LNCaP clone FGC (cell line): ENCODE measurements at regions not wholly inside any gene's neighbourhood (a gene's known extent, or its start where the extent isn't known, plus 50 kb on each side); places are given as distances from the start of the nearest gene placed in this dataset.

Experiments used
- DNase-seq: peaks from one replicate; pipeline ENCODE4 v3.0.0-alpha.2; 2011; ENCODE audit warnings: low read depth
- H3K4me3 ChIP-seq: 2 replicates; pipeline ENCODE4 v1.5.1; 2011; ENCODE audit warnings: mild to moderate bottlenecking, low read depth, low read length, control low read depth
- TF ChIP-seq, protein P1 (sequence below): IDR thresholded peaks from 2 replicates; pipeline ENCODE4 v1.5.1; 2012; ENCODE audit warnings: mild to moderate bottlenecking; ENCODE audit not compliant: control insufficient read depth, insufficient read depth; ENCODE audit errors: extremely low read depth

DNA sequence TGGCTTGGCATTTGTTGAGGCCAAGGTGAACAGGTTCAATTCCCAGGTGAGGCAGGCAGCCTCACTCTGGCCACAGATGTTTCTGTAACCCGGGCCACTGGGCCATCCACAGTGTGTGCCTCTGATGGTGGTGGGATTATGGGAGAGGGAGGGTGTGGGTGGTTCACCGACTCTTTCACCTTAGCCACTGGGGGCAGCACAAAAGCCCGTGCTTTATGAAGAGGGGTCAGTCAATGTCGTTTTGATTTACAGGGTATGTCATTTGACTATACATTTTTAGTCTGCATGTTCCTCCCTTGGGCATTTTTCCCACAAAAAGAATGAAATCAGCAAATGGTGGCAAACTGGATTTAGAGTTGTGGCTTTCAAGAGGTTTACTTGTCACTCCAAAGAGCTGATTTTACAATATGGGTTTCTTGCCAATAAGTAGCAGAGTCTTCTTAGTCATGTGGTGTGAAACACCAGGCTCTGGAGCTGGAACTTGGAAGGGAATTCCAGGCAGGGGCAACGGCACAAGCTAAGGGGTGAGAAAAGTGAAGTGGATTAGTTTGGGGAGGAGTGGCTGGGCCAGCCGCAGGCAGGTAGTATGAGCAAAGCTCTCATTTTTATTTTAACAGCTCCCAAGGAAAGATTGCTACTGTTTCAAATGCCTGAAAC is 217.8 kb upstream of the ZBED5 start:
- TF ChIP-seq, protein P1, sequence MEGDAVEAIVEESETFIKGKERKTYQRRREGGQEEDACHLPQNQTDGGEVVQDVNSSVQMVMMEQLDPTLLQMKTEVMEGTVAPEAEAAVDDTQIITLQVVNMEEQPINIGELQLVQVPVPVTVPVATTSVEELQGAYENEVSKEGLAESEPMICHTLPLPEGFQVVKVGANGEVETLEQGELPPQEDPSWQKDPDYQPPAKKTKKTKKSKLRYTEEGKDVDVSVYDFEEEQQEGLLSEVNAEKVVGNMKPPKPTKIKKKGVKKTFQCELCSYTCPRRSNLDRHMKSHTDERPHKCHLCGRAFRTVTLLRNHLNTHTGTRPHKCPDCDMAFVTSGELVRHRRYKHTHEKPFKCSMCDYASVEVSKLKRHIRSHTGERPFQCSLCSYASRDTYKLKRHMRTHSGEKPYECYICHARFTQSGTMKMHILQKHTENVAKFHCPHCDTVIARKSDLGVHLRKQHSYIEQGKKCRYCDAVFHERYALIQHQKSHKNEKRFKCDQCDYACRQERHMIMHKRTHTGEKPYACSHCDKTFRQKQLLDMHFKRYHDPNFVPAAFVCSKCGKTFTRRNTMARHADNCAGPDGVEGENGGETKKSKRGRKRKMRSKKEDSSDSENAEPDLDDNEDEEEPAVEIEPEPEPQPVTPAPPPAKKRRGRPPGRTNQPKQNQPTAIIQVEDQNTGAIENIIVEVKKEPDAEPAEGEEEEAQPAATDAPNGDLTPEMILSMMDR, result no peak
- H3K4me3 ChIP-seq, result no peak overlapping the region
- DNase-seq, result peak; percentile 15

DNA sequence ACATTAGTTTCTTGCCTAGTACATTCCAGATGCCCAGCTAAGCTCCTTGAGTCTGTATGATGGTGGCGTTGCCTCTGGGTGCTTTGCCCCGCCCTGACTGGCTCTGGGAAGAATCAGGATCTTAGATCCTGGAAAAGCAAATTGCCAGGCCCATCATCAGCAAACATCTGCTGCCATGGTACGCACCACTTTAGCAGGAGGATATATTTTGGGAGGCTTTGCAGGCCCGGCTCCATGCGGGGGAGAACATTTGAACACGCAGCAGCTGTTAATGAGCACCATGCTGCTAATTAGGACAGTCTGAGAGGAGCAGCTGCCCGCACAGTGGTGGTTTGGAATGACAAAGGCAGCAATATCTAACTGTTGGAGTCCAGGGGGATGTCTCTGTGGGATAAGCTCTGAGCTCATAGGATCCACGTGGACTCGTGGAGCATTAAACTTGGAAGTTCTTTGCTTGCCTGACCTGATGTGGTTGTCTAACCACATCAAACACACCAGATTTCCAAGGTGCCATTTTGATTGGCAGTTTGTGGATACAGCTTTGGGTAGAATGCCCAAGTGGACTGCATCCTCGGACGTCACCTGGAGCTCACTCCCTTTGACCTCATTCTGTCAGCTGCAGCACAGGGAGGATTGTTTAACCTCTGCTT is 217.0 kb upstream of the ZBED5 start:
- no peak for DNase-seq
- no peak overlapping the region for H3K4me3 ChIP-seq
- TF ChIP-seq, protein P1, result no peak

DNA sequence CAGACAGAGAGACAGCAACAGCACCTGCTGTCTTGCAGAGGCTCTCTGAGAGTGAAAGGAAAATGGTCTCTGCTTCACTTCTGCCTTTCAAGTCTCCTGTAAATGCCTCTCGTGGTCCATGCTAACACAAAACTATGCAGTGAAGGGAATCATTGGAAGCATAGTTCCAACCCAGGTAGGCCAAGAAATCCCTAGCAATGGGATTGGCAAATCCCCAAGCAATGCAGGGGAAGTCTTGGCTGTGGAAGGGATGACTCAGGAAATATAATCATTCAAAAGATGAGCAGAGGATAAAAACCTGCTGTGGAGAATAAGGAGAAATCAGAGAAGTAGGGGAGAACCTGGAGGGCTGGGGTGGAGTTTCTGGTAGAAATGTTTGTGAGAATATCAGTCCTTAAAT is 216.1 kb upstream of the ZBED5 start:
- TF ChIP-seq, protein P1, result no peak
- DNase-seq, result no peak
- H3K4me3 ChIP-seq, result no peak overlapping the region

DNA sequence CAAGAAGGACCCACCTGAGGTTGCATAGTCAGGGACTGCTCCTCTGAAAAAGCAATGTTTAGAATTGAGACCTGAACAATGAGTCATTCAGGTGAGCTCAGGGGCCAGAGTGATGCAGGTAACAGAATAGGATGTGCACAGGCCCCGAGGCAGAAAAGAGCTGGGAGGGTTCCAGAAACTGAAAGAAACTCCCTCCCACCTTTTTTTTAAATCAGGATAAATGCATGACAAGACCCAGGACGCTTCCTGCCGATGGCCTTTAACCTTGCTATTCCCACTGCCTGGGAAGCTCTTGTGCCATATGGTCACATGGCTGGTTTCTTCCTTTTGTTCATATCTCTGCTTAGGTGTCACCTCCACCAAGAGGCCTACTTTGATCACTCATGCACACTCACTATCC is 214.2 kb upstream of the ZBED5 start:
- TF ChIP-seq, protein P1, result no peak
- no peak overlapping the region for H3K4me3 ChIP-seq
- DNase-seq, result no peak

DNA sequence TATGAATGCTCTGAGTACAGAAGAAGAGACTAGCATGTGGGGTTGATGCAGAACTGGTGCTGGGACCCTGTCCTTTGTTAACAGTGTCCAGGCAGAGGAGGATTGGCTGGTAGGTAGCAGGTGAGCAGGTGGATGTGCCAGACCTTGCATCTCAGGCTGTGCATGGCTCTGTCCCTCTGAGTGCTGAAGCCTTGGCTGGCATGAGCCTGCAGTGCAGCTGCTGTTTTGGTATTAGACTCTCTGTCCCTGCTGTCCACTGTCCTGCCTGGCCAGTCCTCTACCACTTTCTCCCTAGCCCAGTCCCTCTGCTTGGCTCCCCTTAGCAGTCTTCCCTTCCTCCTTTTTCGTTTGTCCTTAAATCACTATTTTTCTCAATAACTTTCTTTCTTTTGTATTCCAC is 213.6 kb upstream of the ZBED5 start:
- H3K4me3 ChIP-seq, result no peak overlapping the region
- no peak for DNase-seq
- TF ChIP-seq, protein P1, result no peak

DNA sequence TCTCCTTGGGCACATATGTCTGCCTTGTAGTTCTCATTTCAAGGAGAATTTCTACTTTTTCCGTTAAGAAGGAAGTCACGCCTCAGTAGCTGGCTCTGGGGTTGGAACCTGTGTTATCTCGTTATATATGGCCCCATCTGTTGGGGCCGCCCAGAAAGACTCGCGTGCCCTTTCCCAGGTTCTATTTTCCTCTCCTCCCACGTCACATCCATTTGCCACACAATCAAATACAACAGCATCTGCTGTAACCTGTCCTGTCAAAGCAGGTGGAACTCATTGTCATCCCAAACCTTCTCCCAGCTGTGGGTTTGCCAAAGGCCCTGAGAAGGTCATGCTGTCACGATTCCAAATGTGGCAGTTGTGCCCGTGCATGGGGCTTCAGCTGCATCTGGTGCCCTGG is 213.1 kb upstream of the ZBED5 start:
- TF ChIP-seq, protein P1, result no peak
- DNase-seq, result no peak
- no peak overlapping the region for H3K4me3 ChIP-seq
